H9 (cell line): ENCODE measurements at regions not wholly inside any gene's neighbourhood (a gene's known extent, or its start where the extent isn't known, plus 50 kb on each side); places are given as distances from the start of the nearest gene placed in this dataset.

Experiments
- DNase-seq: peaks from one replicate; pipeline ENCODE4 v3.0.0-alpha.2; 2017
- H2AFZ ChIP-seq: one replicate; pipeline ENCODE4 v1.6.1; 2013; ENCODE audit warnings: mild to moderate bottlenecking, low read length, control low read depth, moderate library complexity
- H2AK5ac ChIP-seq: 2 replicates; pipeline ENCODE4 v1.6.1; 2013; ENCODE audit warnings: low read length, control low read depth, mixed read lengths; ENCODE audit not compliant: insufficient read length
- H2BK120ac ChIP-seq: one replicate; pipeline ENCODE4 v1.6.1; 2013; ENCODE audit warnings: low read depth, mild to moderate bottlenecking, low read length, control low read depth, inconsistent platforms; ENCODE audit not compliant: poor library complexity, severe bottlenecking
- H2BK12ac ChIP-seq: 2 replicates; pipeline ENCODE4 v1.6.1; 2013; ENCODE audit warnings: low read length, control low read depth, mixed read lengths, low read depth; ENCODE audit not compliant: insufficient read length
- H2BK15ac ChIP-seq: 2 replicates; pipeline ENCODE4 v1.6.1; 2013; ENCODE audit warnings: low read depth, low read length, control low read depth
- H2BK20ac ChIP-seq: one replicate; pipeline ENCODE4 v1.6.1; 2013; ENCODE audit warnings: low read depth, mild to moderate bottlenecking, low read length, control low read depth, inconsistent platforms; ENCODE audit not compliant: poor library complexity, severe bottlenecking
- H2BK5ac ChIP-seq: 2 replicates; pipeline ENCODE4 v1.6.1; 2013; ENCODE audit warnings: low read length, control low read depth, mixed read lengths; ENCODE audit not compliant: insufficient read length
- H3K14ac ChIP-seq: 2 replicates; pipeline ENCODE4 v1.6.1; 2013; ENCODE audit warnings: low read length, control low read depth; ENCODE audit not compliant: insufficient read depth
- H3K18ac ChIP-seq: 2 replicates; pipeline ENCODE4 v1.6.1; 2013; ENCODE audit warnings: low read depth, mild to moderate bottlenecking, mixed read lengths, low read length, control low read depth; ENCODE audit not compliant: insufficient read length
- H3K23ac ChIP-seq: 2 replicates; pipeline ENCODE4 v1.6.1; 2013; ENCODE audit warnings: low read length, control low read depth, mixed read lengths, low read depth; ENCODE audit not compliant: insufficient read length
- H3K23me2 ChIP-seq: 2 replicates; pipeline ENCODE4 v1.6.1; 2013; ENCODE audit warnings: low read depth, mild to moderate bottlenecking, mixed read lengths, low read length, control low read depth; ENCODE audit not compliant: insufficient read length, poor library complexity, severe bottlenecking
- H3K27ac ChIP-seq: 2 replicates; pipeline ENCODE4 v1.5.1; 2013; ENCODE audit warnings: low read length, control low read depth, mixed read lengths, low read depth; ENCODE audit not compliant: insufficient read length
- H3K27me3 ChIP-seq: 2 replicates; pipeline ENCODE4 v1.6.1; 2013; ENCODE audit warnings: low read length, control low read depth, inconsistent platforms; ENCODE audit not compliant: insufficient read depth
- H3K4ac ChIP-seq: 2 replicates; pipeline ENCODE4 v1.6.1; 2013; ENCODE audit warnings: low read depth, mild to moderate bottlenecking, control low read depth, inconsistent platforms, low read length, moderate library complexity
- H3K4me1 ChIP-seq: 2 replicates; pipeline ENCODE4 v1.6.1; 2013; ENCODE audit warnings: low read length, control low read depth, inconsistent platforms; ENCODE audit not compliant: insufficient read depth
- H3K4me2 ChIP-seq: 2 replicates; pipeline ENCODE4 v1.6.1; 2013; ENCODE audit warnings: low read length, control low read depth, mixed read lengths; ENCODE audit not compliant: insufficient read length, insufficient read depth
- H3K56ac ChIP-seq: 2 replicates; pipeline ENCODE4 v1.6.1; 2013; ENCODE audit warnings: low read depth, mild to moderate bottlenecking, mixed read lengths, low read length, control low read depth; ENCODE audit not compliant: insufficient read length
- H3K79me1 ChIP-seq: 2 replicates; pipeline ENCODE4 v1.6.1; 2013; ENCODE audit warnings: low read depth, mild to moderate bottlenecking, moderate library complexity, low read length, control low read depth, inconsistent platforms; ENCODE audit not compliant: insufficient read depth, poor library complexity, severe bottlenecking
- H3K79me2 ChIP-seq: 2 replicates; pipeline ENCODE4 v1.6.1; 2013; ENCODE audit warnings: low read length, control low read depth, inconsistent platforms; ENCODE audit not compliant: insufficient read depth
- H3K9ac ChIP-seq: 2 replicates; pipeline ENCODE4 v1.6.1; 2013; ENCODE audit warnings: low read length, control low read depth, mixed read lengths; ENCODE audit not compliant: insufficient read length; ENCODE audit errors: extremely low read depth
- H3K9me3 ChIP-seq: one replicate; pipeline ENCODE4 v1.6.1; 2013; ENCODE audit warnings: low read depth, low read length, inconsistent platforms; ENCODE audit not compliant: control insufficient read depth
- H3T11ph ChIP-seq: one replicate; pipeline ENCODE4 v1.6.1; 2013; ENCODE audit warnings: mild to moderate bottlenecking, low read length, control low read depth, inconsistent platforms
- H4K20me1 ChIP-seq: one replicate; pipeline ENCODE4 v1.6.1; 2013; ENCODE audit not compliant: control insufficient read depth, insufficient read length, insufficient read depth
- H4K5ac ChIP-seq: 2 replicates; pipeline ENCODE4 v1.6.1; 2013; ENCODE audit warnings: low read depth, mild to moderate bottlenecking, mixed read lengths, low read length, control low read depth; ENCODE audit not compliant: insufficient read length
- H4K8ac ChIP-seq: replicated peaks from 2 replicates; pipeline ENCODE4 v1.6.1; 2013; ENCODE audit warnings: low read length, control low read depth, mixed read lengths, low read depth; ENCODE audit not compliant: insufficient read length
- H4K91ac ChIP-seq: 2 replicates; pipeline ENCODE4 v1.6.1; 2013; ENCODE audit warnings: low read depth, mild to moderate bottlenecking, moderate library complexity, mixed read lengths, low read length, control low read depth; ENCODE audit not compliant: insufficient read length
- H3K27ac Mint-ChIP-seq, 3 experiments: 2 replicates in 2 of 3; 3 replicates in 1 of 3; pipeline ENCODE4 v1.8.0; 2020 to 2021; ENCODE audit warnings: mixed read lengths in 3 of 3, mild to moderate bottlenecking in 1 of 3, moderate library complexity in 1 of 3
- H3K27me3 Mint-ChIP-seq: 2 replicates; pipeline ENCODE4 v1.8.0; 2021; ENCODE audit warnings: low read depth, mild to moderate bottlenecking, moderate library complexity, mixed read lengths
- H3K36me3 Mint-ChIP-seq, 3 experiments: 2 replicates in 2 of 3; 3 replicates in 1 of 3; pipeline ENCODE4 v1.8.0; 2020 to 2021; ENCODE audit warnings: low read depth in 3 of 3, mixed read lengths in 3 of 3; ENCODE audit not compliant: insufficient read depth in 1 of 3
- H3K4me1 Mint-ChIP-seq, 2 experiments: 2 replicates each; pipeline ENCODE4 v1.8.0; 2020; ENCODE audit warnings: mixed read lengths in 2 of 2
- H3K4me3 Mint-ChIP-seq, 2 experiments: 2 replicates in 1 of 2; 3 replicates in 1 of 2; pipeline ENCODE4 v1.8.0; 2020 to 2021; ENCODE audit warnings: mild to moderate bottlenecking in 2 of 2, mixed read lengths in 2 of 2, moderate library complexity in 1 of 2
- H3K9me3 Mint-ChIP-seq, 2 experiments: 2 replicates in 1 of 2; 3 replicates in 1 of 2; pipeline ENCODE4 v1.8.0; 2020; ENCODE audit warnings: mild to moderate bottlenecking in 2 of 2, mixed read lengths in 2 of 2, moderate library complexity in 1 of 2
- WGBS: extraction: QIAGEN DNeasy Blood & Tissue Kit; methylation state at CpG from one replicate; pipeline ENCODE4 v1.1.7; 2013; ENCODE audit warnings: missing lambda C conversion rate, low lambda C conversion rate, mixed read lengths; ENCODE audit not compliant: insufficient read length; ENCODE audit errors: extremely low coverage; 5-methylcytosine and 5-hydroxymethylcytosine counted together
- TF ChIP-seq, protein P1 (sequence below): fragments of 200-600 bp; sonication (generic); conservative IDR thresholded peaks from 3 replicates; pipeline ENCODE4 v1.8.0; 2021; ENCODE audit warnings: antibody characterized with exemption, mild to moderate bottlenecking

DNA sequence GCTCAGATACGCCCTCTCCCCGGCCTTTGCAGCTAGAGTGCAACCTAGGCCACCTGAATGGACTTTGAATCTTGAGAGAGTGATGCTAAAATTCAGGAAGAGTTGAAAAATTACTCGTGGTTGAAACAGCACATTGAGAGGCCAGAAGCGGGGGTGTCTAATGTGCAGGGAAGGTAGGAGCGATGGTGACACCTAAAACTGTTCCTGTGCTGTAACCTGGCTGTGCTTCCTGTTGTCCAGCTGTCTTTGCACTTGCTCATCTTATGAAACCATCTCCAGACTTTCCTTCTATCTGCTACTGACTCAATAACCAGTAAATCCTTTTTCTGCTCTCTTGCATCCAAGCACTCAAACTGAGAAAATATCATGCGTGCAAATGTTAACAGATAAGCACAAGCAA lies 106.4 kb upstream of the RPS6KA3 start:
- Histone ChIP-seq H4K20me1 (no peaks in the 10 kb centered on the region), H3K23ac (no peak overlapping the region), H2BK15ac (no peak overlapping the region), H2AK5ac (no peak overlapping the region), H3K23me2 (no peaks in the 10 kb centered on the region), H3K27ac (no peak overlapping the region), H2BK20ac (no peak overlapping the region), H2BK12ac (no peak overlapping the region), H3T11ph (no peak overlapping the region), H3K9me3 (peaks cover 33% of the 10 kb centered on the region), H3K4me1 (no peaks in the 10 kb centered on the region), H3K9ac (no peak overlapping the region), H4K8ac (no peak overlapping the region), H3K79me2 (no peaks in the 10 kb centered on the region), H4K5ac (no peak overlapping the region), H3K79me1 (no peaks in the 10 kb centered on the region), H3K4ac (no peak overlapping the region), H3K56ac (no peak overlapping the region), H3K18ac (no peak overlapping the region), H2AFZ (no peak overlapping the region), H3K14ac (no peak overlapping the region), H3K27me3 (no peaks in the 10 kb centered on the region), H3K4me2 (no peak overlapping the region), H2BK120ac (no peak overlapping the region), H2BK5ac (no peak overlapping the region), H4K91ac (no peak overlapping the region)
- Mint-ChIP-seq H3K9me3 (peaks cover 59 to 70% of the 10 kb centered on the region in 2 experiments), H3K27ac (no peak overlapping the region), H3K27me3 (no peaks in the 10 kb centered on the region; the same call in 1 of the 2 replicates), H3K4me1 (no peaks in the 10 kb centered on the region), H3K36me3 (peaks cover 0 to 3% (median 0%) of the 10 kb centered on the region in 3 experiments; a peak in 2 of 7 replicates), H3K4me3 (no peak overlapping the region)
- DNase-seq, result no peak
- TF ChIP-seq, protein P1, sequence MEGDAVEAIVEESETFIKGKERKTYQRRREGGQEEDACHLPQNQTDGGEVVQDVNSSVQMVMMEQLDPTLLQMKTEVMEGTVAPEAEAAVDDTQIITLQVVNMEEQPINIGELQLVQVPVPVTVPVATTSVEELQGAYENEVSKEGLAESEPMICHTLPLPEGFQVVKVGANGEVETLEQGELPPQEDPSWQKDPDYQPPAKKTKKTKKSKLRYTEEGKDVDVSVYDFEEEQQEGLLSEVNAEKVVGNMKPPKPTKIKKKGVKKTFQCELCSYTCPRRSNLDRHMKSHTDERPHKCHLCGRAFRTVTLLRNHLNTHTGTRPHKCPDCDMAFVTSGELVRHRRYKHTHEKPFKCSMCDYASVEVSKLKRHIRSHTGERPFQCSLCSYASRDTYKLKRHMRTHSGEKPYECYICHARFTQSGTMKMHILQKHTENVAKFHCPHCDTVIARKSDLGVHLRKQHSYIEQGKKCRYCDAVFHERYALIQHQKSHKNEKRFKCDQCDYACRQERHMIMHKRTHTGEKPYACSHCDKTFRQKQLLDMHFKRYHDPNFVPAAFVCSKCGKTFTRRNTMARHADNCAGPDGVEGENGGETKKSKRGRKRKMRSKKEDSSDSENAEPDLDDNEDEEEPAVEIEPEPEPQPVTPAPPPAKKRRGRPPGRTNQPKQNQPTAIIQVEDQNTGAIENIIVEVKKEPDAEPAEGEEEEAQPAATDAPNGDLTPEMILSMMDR, result no peak
- no CpG with 5 or more reads among the region's 6 CpGs for WGBS
